HEK293 (cell line): ENCODE measurements at regions not wholly inside any gene's neighbourhood (a gene's known extent, or its start where the extent isn't known, plus 50 kb on each side); places are given as distances from the start of the nearest gene placed in this dataset.

Experiments used
- GLIS1 ChIP-seq: fragments of 450-650 bp; formaldehyde crosslinking; IDR thresholded peaks from 2 replicates; pipeline ENCODE4 v1.5.1; 2016; ENCODE audit warnings: missing biosample characterization, missing genetic modification characterization
- KLF8 ChIP-seq: fragments of 450-650 bp; formaldehyde crosslinking; IDR thresholded peaks from 2 replicates; pipeline ENCODE4 v1.5.1; 2016; ENCODE audit warnings: missing biosample characterization, missing genetic modification characterization
- REST ChIP-seq: fragments of 450-650 bp; formaldehyde crosslinking; IDR thresholded peaks from 2 replicates; pipeline ENCODE4 v1.5.1; 2016; ENCODE audit warnings: missing biosample characterization, missing genetic modification characterization
- TCF7L2 ChIP-seq: IDR thresholded peaks from 2 replicates; pipeline ENCODE4 v1.6.1; 2011; ENCODE audit warnings: low read depth, mild to moderate bottlenecking, inconsistent platforms, low read length, moderate library complexity, borderline replicate concordance
- YY1 ChIP-seq: fragments of 450-650 bp; formaldehyde crosslinking; IDR thresholded peaks from 2 replicates; pipeline ENCODE4 v1.5.1; 2018; ENCODE audit warnings: missing biosample characterization, missing genetic modification characterization
- ZNF140 ChIP-seq: fragments of 450-650 bp; formaldehyde crosslinking; IDR thresholded peaks from 2 replicates; pipeline ENCODE4 v1.5.1; 2016; ENCODE audit warnings: missing biosample characterization, missing genetic modification characterization
- ZNF221 ChIP-seq: fragments of 450-650 bp; formaldehyde crosslinking; IDR thresholded peaks from 2 replicates; pipeline ENCODE4 v1.5.1; 2017; ENCODE audit warnings: missing biosample characterization, missing genetic modification characterization, borderline replicate concordance
- ZNF24 ChIP-seq: fragments of 450-650 bp; formaldehyde crosslinking; IDR thresholded peaks from 2 replicates; pipeline ENCODE4 v1.5.1; 2016; ENCODE audit warnings: missing biosample characterization, missing genetic modification characterization
- ZNF292 ChIP-seq: fragments of 450-650 bp; formaldehyde crosslinking; IDR thresholded peaks from 2 replicates; pipeline ENCODE4 v1.5.1; 2016; ENCODE audit warnings: low read depth, missing biosample characterization, missing genetic modification characterization, borderline replicate concordance
- ZNF302 ChIP-seq: fragments of 450-650 bp; formaldehyde crosslinking; IDR thresholded peaks from 2 replicates; pipeline ENCODE4 v1.5.1; 2016; ENCODE audit warnings: missing biosample characterization, missing genetic modification characterization, low read depth
- ZNF423 ChIP-seq: fragments of 450-650 bp; formaldehyde crosslinking; IDR thresholded peaks from 2 replicates; pipeline ENCODE4 v1.5.1; 2016; ENCODE audit warnings: missing biosample characterization, missing genetic modification characterization
- ZNF677 ChIP-seq: fragments of 450-650 bp; IDR thresholded peaks from 2 replicates; pipeline ENCODE4 v1.5.0; 2018; ENCODE audit warnings: missing biosample characterization, mild to moderate bottlenecking, missing genetic modification characterization, moderate library complexity
- TF ChIP-seq, protein P1 (sequence below): fragments of 450-650 bp; formaldehyde crosslinking; IDR thresholded peaks from 2 replicates; pipeline ENCODE4 v1.5.1; 2016; ENCODE audit warnings: missing biosample characterization, missing genetic modification characterization
- TF ChIP-seq, protein P2 (sequence below): sonication (generic); formaldehyde crosslinking; IDR thresholded peaks from 2 replicates; pipeline ENCODE4 v1.8.1; 2022; ENCODE audit warnings: mild to moderate bottlenecking, moderate library complexity, missing genetic modification reagents

DNA sequence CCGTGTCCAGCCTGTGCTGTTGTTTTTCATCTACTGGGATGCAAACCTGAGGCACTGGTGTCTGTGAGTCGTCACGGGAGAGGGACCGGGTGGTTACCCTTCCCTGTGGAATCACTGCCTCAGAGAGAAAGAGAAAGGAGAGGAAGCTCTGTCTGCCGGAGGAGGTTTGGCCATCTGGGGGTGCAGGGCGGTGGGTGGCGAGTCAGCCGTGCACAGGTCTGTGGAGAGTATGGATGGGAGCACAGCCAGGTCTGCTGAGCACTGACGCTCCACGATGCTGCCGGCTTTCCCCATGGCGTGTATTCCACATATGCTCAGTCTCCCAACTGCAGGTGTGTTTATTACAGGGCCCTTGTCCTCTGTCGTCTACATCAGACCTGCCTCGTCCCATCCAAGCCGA is 395.2 kb upstream of the IRX4 start:
- TF ChIP-seq, protein P1, sequence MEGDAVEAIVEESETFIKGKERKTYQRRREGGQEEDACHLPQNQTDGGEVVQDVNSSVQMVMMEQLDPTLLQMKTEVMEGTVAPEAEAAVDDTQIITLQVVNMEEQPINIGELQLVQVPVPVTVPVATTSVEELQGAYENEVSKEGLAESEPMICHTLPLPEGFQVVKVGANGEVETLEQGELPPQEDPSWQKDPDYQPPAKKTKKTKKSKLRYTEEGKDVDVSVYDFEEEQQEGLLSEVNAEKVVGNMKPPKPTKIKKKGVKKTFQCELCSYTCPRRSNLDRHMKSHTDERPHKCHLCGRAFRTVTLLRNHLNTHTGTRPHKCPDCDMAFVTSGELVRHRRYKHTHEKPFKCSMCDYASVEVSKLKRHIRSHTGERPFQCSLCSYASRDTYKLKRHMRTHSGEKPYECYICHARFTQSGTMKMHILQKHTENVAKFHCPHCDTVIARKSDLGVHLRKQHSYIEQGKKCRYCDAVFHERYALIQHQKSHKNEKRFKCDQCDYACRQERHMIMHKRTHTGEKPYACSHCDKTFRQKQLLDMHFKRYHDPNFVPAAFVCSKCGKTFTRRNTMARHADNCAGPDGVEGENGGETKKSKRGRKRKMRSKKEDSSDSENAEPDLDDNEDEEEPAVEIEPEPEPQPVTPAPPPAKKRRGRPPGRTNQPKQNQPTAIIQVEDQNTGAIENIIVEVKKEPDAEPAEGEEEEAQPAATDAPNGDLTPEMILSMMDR (tag by site-specific recombination): no peak
- TF ChIP-seq, protein P2, sequence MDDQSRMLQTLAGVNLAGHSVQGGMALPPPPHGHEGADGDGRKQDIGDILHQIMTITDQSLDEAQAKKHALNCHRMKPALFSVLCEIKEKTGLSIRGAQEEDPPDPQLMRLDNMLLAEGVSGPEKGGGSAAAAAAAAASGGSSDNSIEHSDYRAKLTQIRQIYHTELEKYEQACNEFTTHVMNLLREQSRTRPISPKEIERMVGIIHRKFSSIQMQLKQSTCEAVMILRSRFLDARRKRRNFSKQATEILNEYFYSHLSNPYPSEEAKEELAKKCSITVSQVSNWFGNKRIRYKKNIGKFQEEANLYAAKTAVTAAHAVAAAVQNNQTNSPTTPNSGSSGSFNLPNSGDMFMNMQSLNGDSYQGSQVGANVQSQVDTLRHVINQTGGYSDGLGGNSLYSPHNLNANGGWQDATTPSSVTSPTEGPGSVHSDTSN (CRISPR knock-in tag): no peak
- no peak for TF ChIP-seq ZNF302 (tag by site-specific recombination)
- no peak for TF ChIP-seq KLF8
- no peak for TF ChIP-seq TCF7L2
- TF ChIP-seq ZNF140 (tag by site-specific recombination): no peak
- no peak for TF ChIP-seq ZNF221 (tag by site-specific recombination)
- TF ChIP-seq ZNF423: no peak
- no peak for TF ChIP-seq REST (tag by site-specific recombination)
- no peak for TF ChIP-seq YY1
- TF ChIP-seq GLIS1 (tag by site-specific recombination): no peak
- no peak for TF ChIP-seq ZNF677 (tag by site-specific recombination)
- no peak for TF ChIP-seq ZNF292 (tag by site-specific recombination)
- TF ChIP-seq ZNF24 (tag by site-specific recombination): no peak
